ENCODE measurements at regions not wholly inside any gene's neighbourhood (a gene's known extent, or its start where the extent isn't known, plus 50 kb on each side); places are given as distances from the start of the nearest gene placed in this dataset.

GRCh38 chr5:175374166-175374875 lies 69.7 kb downstream of the DRD1 start:
- TF ChIP-seq EZH2phosphoT487 (IDR thresholded peaks at IDR 0.05; ENCODE audit: borderline replicate concordance, low read length) (no peak), CTCF (IDR thresholded peaks at IDR 0.05; ENCODE audit: low read depth, low read length, poor library complexity, severe bottlenecking) (no peak)
- Histone ChIP-seq H3K9me3 (ENCODE audit: control insufficient read depth, insufficient read depth, low read length) (no peaks in the 10 kb centered on the region), H3K4me1 (ENCODE audit: control insufficient read depth, low read length) (no peaks in the 10 kb centered on the region), H3K4me3 (ENCODE audit: low read length) (no peak overlapping the region), H4K20me1 (ENCODE audit: control insufficient read depth, insufficient read depth, low read depth, low read length) (no peaks in the 10 kb centered on the region), H3F3A (ENCODE audit: control insufficient read depth, insufficient read depth) (no peaks in the 10 kb centered on the region), H3K36me3 (ENCODE audit: control insufficient read depth, low read length) (no peaks in the 10 kb centered on the region), H3K27ac (ENCODE audit: low read depth, low read length) (no peak overlapping the region), H3K9me2 (replicated peaks; ENCODE audit: control insufficient read depth, low read length) (no peaks in the 10 kb centered on the region), H3K27me3 (ENCODE audit: control insufficient read depth, low read length) (no peaks in the 10 kb centered on the region; the same call in 1 of the 2 replicates), H3K79me2 (ENCODE audit: control insufficient read depth, low read length) (no peaks in the 10 kb centered on the region), H3K4me2 (ENCODE audit: low read length) (no peak overlapping the region)

- H3K4me2 ChIP-seq (ENCODE audit: low read length): no peak overlapping the region
- H3K4me1 ChIP-seq (ENCODE audit: control insufficient read depth, low read length): peaks cover 4% of the 10 kb centered on the region; the same call in 1 of the 2 replicates
- no peaks in the 10 kb centered on the region for H3K36me3 ChIP-seq (ENCODE audit: control insufficient read depth, low read length)
- H3K4me3 ChIP-seq (ENCODE audit: low read length): no peak overlapping the region
- H3K27ac ChIP-seq (ENCODE audit: low read depth, low read length): no peak overlapping the region
- H3F3A ChIP-seq (ENCODE audit: control insufficient read depth, insufficient read depth): no peaks in the 10 kb centered on the region
- no peaks in the 10 kb centered on the region for H3K27me3 ChIP-seq (ENCODE audit: control insufficient read depth, low read length)
- H3K79me2 ChIP-seq (ENCODE audit: control insufficient read depth, low read length): no peaks in the 10 kb centered on the region
- no peaks in the 10 kb centered on the region for H3K9me2 ChIP-seq (replicated peaks; ENCODE audit: control insufficient read depth, low read length)
- no peaks in the 10 kb centered on the region for H3K9me3 ChIP-seq (ENCODE audit: control insufficient read depth, insufficient read depth, low read length)
- no peak for TF ChIP-seq CTCF (IDR thresholded peaks at IDR 0.05; ENCODE audit: low read depth, low read length, poor library complexity, severe bottlenecking)
- no peak for TF ChIP-seq EZH2phosphoT487 (IDR thresholded peaks at IDR 0.05; ENCODE audit: borderline replicate concordance, low read length)
- no peaks in the 10 kb centered on the region for H4K20me1 ChIP-seq (ENCODE audit: control insufficient read depth, insufficient read depth, low read depth, low read length)
These were observed 78.1 kb downstream of the DRD1 start for GRCh38 chr5:175365866-175366265.

GRCh38 chr5:175363300-175363699 lies 80.7 kb downstream of the DRD1 start:
- no peak overlapping the region for H3K27ac ChIP-seq (ENCODE audit: low read depth, low read length)
- peaks cover 4% of the 10 kb centered on the region; the same call in 1 of the 2 replicates for H3K4me1 ChIP-seq (ENCODE audit: control insufficient read depth, low read length)
- H3K9me3 ChIP-seq (ENCODE audit: control insufficient read depth, insufficient read depth, low read length): no peaks in the 10 kb centered on the region
- H3F3A ChIP-seq (ENCODE audit: control insufficient read depth, insufficient read depth): no peaks in the 10 kb centered on the region
- no peak overlapping the region for H3K4me3 ChIP-seq (ENCODE audit: low read length)
- no peaks in the 10 kb centered on the region for H4K20me1 ChIP-seq (ENCODE audit: control insufficient read depth, insufficient read depth, low read depth, low read length)
- no peak overlapping the region for H3K4me2 ChIP-seq (ENCODE audit: low read length)
- TF ChIP-seq CTCF (IDR thresholded peaks at IDR 0.05; ENCODE audit: low read depth, low read length, poor library complexity, severe bottlenecking): no peak
- TF ChIP-seq EZH2phosphoT487 (IDR thresholded peaks at IDR 0.05; ENCODE audit: borderline replicate concordance, low read length): no peak
- no peaks in the 10 kb centered on the region for H3K79me2 ChIP-seq (ENCODE audit: control insufficient read depth, low read length)
- H3K36me3 ChIP-seq (ENCODE audit: control insufficient read depth, low read length): no peaks in the 10 kb centered on the region
- H3K27me3 ChIP-seq (ENCODE audit: control insufficient read depth, low read length): no peaks in the 10 kb centered on the region
- no peaks in the 10 kb centered on the region for H3K9me2 ChIP-seq (replicated peaks; ENCODE audit: control insufficient read depth, low read length)

All from DOHH2 (cell line).